ENCODE measurements at regions not wholly inside any gene's neighbourhood (a gene's known extent, or its start where the extent isn't known, plus 50 kb on each side); places are given as distances from the start of the nearest gene placed in this dataset.

DNA sequence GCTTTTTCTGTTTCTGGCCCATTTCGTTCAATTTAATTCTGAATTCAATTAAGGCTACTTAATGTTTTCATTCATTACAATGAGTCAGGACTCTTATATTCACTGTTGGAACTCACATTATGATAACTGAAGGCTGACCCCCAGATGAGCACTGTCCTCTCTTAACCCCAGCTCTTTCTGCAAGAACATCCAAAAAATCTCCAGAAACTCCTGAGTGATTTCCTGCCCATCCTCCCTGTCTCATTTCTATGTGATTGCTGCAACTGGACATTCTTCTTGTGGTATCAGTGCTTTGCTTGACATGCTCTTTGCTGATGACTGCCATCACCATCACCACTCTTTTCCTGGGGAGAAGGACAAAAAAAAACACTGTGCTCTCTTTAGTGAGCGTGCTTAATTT, 240.3 kb downstream of the SPRY2 start:
- in situ Hi-C loops (cut with MboI) (no loop called here), intact Hi-C loops (cut with micrococcal nuclease; ENCODE audit: unreplicated experiment) (no loop called here)

More for the DNA sequence above, 240.3 kb downstream of the SPRY2 start:
- no peak for ATAC-seq
- ChIA-PET POLR2A (no interaction called here), RAD21 (ENCODE audit: unreplicated experiment) (no interaction called here), CTCF (interaction anchor here (1.4 kb wide), 1 partner anchor 23 kb away, joined by 3 read pairs; no protein-coding TSS in a partner anchor), SMC1A (ENCODE audit: uncharacterized antibody, unreplicated experiment) (interaction anchor here (1.0 to 1.6 kb wide), 2 partner anchors 9 to 15 kb away, joined by 4 read pairs; no protein-coding TSS in a partner anchor)
- no peak overlapping the region for H3K27ac ChIP-seq (ENCODE audit: control insufficient read depth, insufficient read depth)
- no peaks in the 10 kb centered on the region for H3K27me3 ChIP-seq (replicated peaks in 1 of 2; ENCODE audit: control insufficient read depth in 2 of 2, insufficient read depth in 2 of 2, low read length in 1 of 2)
- WGBS (ENCODE audit: insufficient coverage, insufficient replicate concordance, low lambda C conversion rate, missing lambda C conversion rate) = 0% methylated on average over 2 of the region's 2 CpGs
- no peaks in the 10 kb centered on the region for H3K79me2 ChIP-seq (ENCODE audit: control insufficient read depth, insufficient read depth, low read length)
- no peaks in the 10 kb centered on the region for H3K4me1 ChIP-seq (ENCODE audit: control insufficient read depth, insufficient read depth, low read length)
- no peak overlapping the region for H3K9ac ChIP-seq (ENCODE audit: control insufficient read depth, insufficient read depth, low read length)
- TF ChIP-seq FOXK2 (IDR thresholded peaks at IDR 0.05) (no peak), ESRRA (IDR thresholded peaks at IDR 0.05; ENCODE audit: low read length) (no peak), BRCA1 (IDR thresholded peaks at IDR 0.05; ENCODE audit: low read depth, low read length) (no peak), PML (IDR thresholded peaks at IDR 0.05; ENCODE audit: low read length) (no peak), POLR2A (IDR thresholded peaks at IDR 0.05; ENCODE audit: low read depth, low read length) (no peak), MEF2B (IDR thresholded peaks at IDR 0.05; ENCODE audit: partially characterized antibody, poor library complexity, severe bottlenecking) (no peak), ZBTB4 (CRISPR knock-in tag; IDR thresholded peaks at IDR 0.05) (no peak), TCF12 (IDR thresholded peaks at IDR 0.05; ENCODE audit: low read depth, low read length) (no peak), RCOR1 (conservative IDR thresholded peaks at IDR 0.05; ENCODE audit: low read depth, low read length) (no peak), TBL1XR1 (IDR thresholded peaks at IDR 0.05; ENCODE audit: low read depth, low read length) (no peak), KDM1A (IDR thresholded peaks at IDR 0.05; ENCODE audit: borderline replicate concordance) (no peak), MYB (IDR thresholded peaks at IDR 0.05; ENCODE audit: borderline replicate concordance, low read depth, low read length) (no peak), ZNF622 (IDR thresholded peaks at IDR 0.05) (no peak), ZNF217 (IDR thresholded peaks at IDR 0.05) (no peak), USF1 (IDR thresholded peaks at IDR 0.05; ENCODE audit: borderline replicate concordance, extremely low read length, insufficient read depth, low read depth, low read length) (no peak), SUPT20H (IDR thresholded peaks at IDR 0.05; ENCODE audit: borderline replicate concordance, control insufficient read depth, low read depth, low read length) (no peak)
- TF ChIP-seq, protein P1, sequence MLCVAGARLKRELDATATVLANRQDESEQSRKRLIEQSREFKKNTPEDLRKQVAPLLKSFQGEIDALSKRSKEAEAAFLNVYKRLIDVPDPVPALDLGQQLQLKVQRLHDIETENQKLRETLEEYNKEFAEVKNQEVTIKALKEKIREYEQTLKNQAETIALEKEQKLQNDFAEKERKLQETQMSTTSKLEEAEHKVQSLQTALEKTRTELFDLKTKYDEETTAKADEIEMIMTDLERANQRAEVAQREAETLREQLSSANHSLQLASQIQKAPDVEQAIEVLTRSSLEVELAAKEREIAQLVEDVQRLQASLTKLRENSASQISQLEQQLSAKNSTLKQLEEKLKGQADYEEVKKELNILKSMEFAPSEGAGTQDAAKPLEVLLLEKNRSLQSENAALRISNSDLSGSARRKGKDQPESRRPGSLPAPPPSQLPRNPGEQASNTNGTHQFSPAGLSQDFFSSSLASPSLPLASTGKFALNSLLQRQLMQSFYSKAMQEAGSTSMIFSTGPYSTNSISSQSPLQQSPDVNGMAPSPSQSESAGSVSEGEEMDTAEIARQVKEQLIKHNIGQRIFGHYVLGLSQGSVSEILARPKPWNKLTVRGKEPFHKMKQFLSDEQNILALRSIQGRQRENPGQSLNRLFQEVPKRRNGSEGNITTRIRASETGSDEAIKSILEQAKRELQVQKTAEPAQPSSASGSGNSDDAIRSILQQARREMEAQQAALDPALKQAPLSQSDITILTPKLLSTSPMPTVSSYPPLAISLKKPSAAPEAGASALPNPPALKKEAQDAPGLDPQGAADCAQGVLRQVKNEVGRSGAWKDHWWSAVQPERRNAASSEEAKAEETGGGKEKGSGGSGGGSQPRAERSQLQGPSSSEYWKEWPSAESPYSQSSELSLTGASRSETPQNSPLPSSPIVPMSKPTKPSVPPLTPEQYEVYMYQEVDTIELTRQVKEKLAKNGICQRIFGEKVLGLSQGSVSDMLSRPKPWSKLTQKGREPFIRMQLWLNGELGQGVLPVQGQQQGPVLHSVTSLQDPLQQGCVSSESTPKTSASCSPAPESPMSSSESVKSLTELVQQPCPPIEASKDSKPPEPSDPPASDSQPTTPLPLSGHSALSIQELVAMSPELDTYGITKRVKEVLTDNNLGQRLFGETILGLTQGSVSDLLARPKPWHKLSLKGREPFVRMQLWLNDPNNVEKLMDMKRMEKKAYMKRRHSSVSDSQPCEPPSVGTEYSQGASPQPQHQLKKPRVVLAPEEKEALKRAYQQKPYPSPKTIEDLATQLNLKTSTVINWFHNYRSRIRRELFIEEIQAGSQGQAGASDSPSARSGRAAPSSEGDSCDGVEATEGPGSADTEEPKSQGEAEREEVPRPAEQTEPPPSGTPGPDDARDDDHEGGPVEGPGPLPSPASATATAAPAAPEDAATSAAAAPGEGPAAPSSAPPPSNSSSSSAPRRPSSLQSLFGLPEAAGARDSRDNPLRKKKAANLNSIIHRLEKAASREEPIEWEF (IDR thresholded peaks at IDR 0.05; ENCODE audit: insufficient replicate concordance, low read depth, low read length) = no peak
- no peak overlapping the region for H3K4me3 ChIP-seq
- H3K4me2 ChIP-seq (ENCODE audit: control insufficient read depth, insufficient read depth) = no peak overlapping the region
- no peak for DNase-seq (ENCODE audit: low read depth, low spot score)
- no peaks in the 10 kb centered on the region for H3K9me3 ChIP-seq (replicated peaks; ENCODE audit: control insufficient read depth, insufficient read depth, low read length)
- no peak for FAIRE-seq
- no peaks in the 10 kb centered on the region for H4K20me1 ChIP-seq (ENCODE audit: control insufficient read depth, insufficient read depth)
- BruUV-seq (replicated peaks) = no TSS peak
- no peak overlapping the region for H2AFZ ChIP-seq (ENCODE audit: control insufficient read depth, low read depth, low read length)
- no peaks in the 10 kb centered on the region for H3K36me3 ChIP-seq (ENCODE audit: control insufficient read depth in 2 of 2, insufficient read depth in 2 of 2, low read length in 1 of 2)

All from GM12878 (cell line).